Muscle of leg (tissue), 3 donors: ENCODE measurements at regions not wholly inside any gene's neighbourhood (a gene's known extent, or its start where the extent isn't known, plus 50 kb on each side); places are given as distances from the start of the nearest gene placed in this dataset.

Experiments
- DNase-seq: peaks from one replicate; pipeline ENCODE4 v3.0.0; 2013
- H3K27ac ChIP-seq: one replicate; pipeline ENCODE4 v1.5.1; 2013; ENCODE audit warnings: mild to moderate bottlenecking, low read length, control low read depth
- H3K27me3 ChIP-seq: one replicate; pipeline ENCODE4 v1.6.1; 2013; ENCODE audit warnings: low read length; ENCODE audit not compliant: control insufficient read depth, insufficient read depth
- H3K36me3 ChIP-seq: one replicate; pipeline ENCODE4 v1.6.1; 2013; ENCODE audit warnings: low read length; ENCODE audit not compliant: control insufficient read depth, insufficient read depth
- H3K4me1 ChIP-seq: one replicate; pipeline ENCODE4 v1.6.1; 2013; ENCODE audit warnings: low read length; ENCODE audit not compliant: control insufficient read depth, insufficient read depth
- H3K4me3 ChIP-seq: one replicate; pipeline ENCODE4 v1.5.1; 2013; ENCODE audit warnings: low read length, control low read depth
- H3K9me3 ChIP-seq: replicated peaks from 2 replicates; pipeline ENCODE4 v1.6.1; 2013; ENCODE audit warnings: low read depth, low read length; ENCODE audit not compliant: control insufficient read depth
- WGBS: methylation state at CpG from one replicate; pipeline ENCODE4 v1.1.5; 2013; ENCODE audit warnings: missing lambda C conversion rate; ENCODE audit not compliant: insufficient coverage; 5-methylcytosine and 5-hydroxymethylcytosine counted together

- Histone ChIP-seq H3K4me3 (no peak overlapping the region), H3K4me1 (no peaks in the 10 kb centered on the region), H3K36me3 (no peaks in the 10 kb centered on the region), H3K27me3 (peaks cover 3% of the 10 kb centered on the region), H3K9me3 (peaks cover 3% of the 10 kb centered on the region), H3K27ac (no peak overlapping the region)
- no peak for DNase-seq
- 31% methylated on average over 3 of the region's 8 CpGs for WGBS
Observed at GRCh38 chr7:3150027-3150426, 106.4 kb upstream of the CARD11 start.

GRCh38 chr7:3151784-3152183 lies 108.1 kb upstream of the CARD11 start:
- peaks cover 3% of the 10 kb centered on the region for H3K27me3 ChIP-seq
- 92% methylated on average over 2 of the region's 7 CpGs for WGBS
- H3K4me1 ChIP-seq: no peaks in the 10 kb centered on the region
- H3K4me3 ChIP-seq: no peak overlapping the region
- no peak overlapping the region for H3K27ac ChIP-seq
- DNase-seq: no peak
- H3K9me3 ChIP-seq: peaks cover 5% of the 10 kb centered on the region
- no peaks in the 10 kb centered on the region for H3K36me3 ChIP-seq

GRCh38 chr7:3152714-3153113 lies 109.0 kb upstream of the CARD11 start:
- 100% methylated on average over 3 of the region's 7 CpGs for WGBS
- Histone ChIP-seq H3K9me3 (peaks cover 5% of the 10 kb centered on the region), H3K27me3 (peaks cover 8% of the 10 kb centered on the region), H3K36me3 (no peaks in the 10 kb centered on the region), H3K27ac (no peak overlapping the region), H3K4me1 (peaks cover 4% of the 10 kb centered on the region), H3K4me3 (no peak overlapping the region)
- no peak for DNase-seq

- no peak overlapping the region for H3K4me3 ChIP-seq
- no peaks in the 10 kb centered on the region for H3K36me3 ChIP-seq
- H3K27ac ChIP-seq: no peak overlapping the region
- no peak for DNase-seq
- peaks cover 12% of the 10 kb centered on the region for H3K27me3 ChIP-seq
- H3K9me3 ChIP-seq: peaks cover 5% of the 10 kb centered on the region
- WGBS: no CpG with 5 or more reads among the region's 6 CpGs
- peaks cover 8% of the 10 kb centered on the region for H3K4me1 ChIP-seq
Observed at GRCh38 chr7:3153118-3153517, 109.5 kb upstream of the CARD11 start.

GRCh38 chr7:3154317-3154716 lies 110.7 kb upstream of the CARD11 start:
- no peak for DNase-seq
- 96% methylated on average over 5 of the region's 5 CpGs for WGBS
- no peaks in the 10 kb centered on the region for H3K36me3 ChIP-seq
- H3K9me3 ChIP-seq: peaks cover 5% of the 10 kb centered on the region
- no peak overlapping the region for H3K27ac ChIP-seq
- peaks cover 14% of the 10 kb centered on the region for H3K4me1 ChIP-seq
- no peak overlapping the region for H3K4me3 ChIP-seq
- H3K27me3 ChIP-seq: peaks cover 13% of the 10 kb centered on the region

GRCh38 chr7:3154881-3155494 lies 111.3 kb upstream of the CARD11 start:
- Histone ChIP-seq H3K27ac (no peak overlapping the region), H3K9me3 (peaks cover 5% of the 10 kb centered on the region), H3K4me1 (peaks cover 14% of the 10 kb centered on the region), H3K27me3 (peaks cover 13% of the 10 kb centered on the region), H3K36me3 (no peaks in the 10 kb centered on the region), H3K4me3 (no peak overlapping the region)
- 20% methylated on average over 1 of the region's 7 CpGs for WGBS
- no peak for DNase-seq

GRCh38 chr7:3156508-3156907 lies 112.8 kb upstream of the CARD11 start:
- Histone ChIP-seq H3K27ac (no peak overlapping the region), H3K9me3 (peaks cover 5% of the 10 kb centered on the region), H3K27me3 (peaks cover 13% of the 10 kb centered on the region), H3K4me3 (no peak overlapping the region), H3K4me1 (peaks cover 14% of the 10 kb centered on the region), H3K36me3 (no peaks in the 10 kb centered on the region)
- no peak for DNase-seq
- 91% methylated on average over 3 of the region's 9 CpGs for WGBS

- H3K9me3 ChIP-seq: peaks cover 5% of the 10 kb centered on the region
- H3K4me1 ChIP-seq: peaks cover 14% of the 10 kb centered on the region
- H3K36me3 ChIP-seq: no peaks in the 10 kb centered on the region
- peaks cover 11% of the 10 kb centered on the region for H3K27me3 ChIP-seq
- WGBS: 20% methylated on average over 14 of the region's 20 CpGs
- H3K27ac ChIP-seq: peak overlapping the region; percentile 62
- peak; percentile 53 for DNase-seq
- peak overlapping the region; percentile 15 for H3K4me3 ChIP-seq
Observed at GRCh38 chr7:3157566-3158287, 114.1 kb upstream of the CARD11 start.

- peak; percentile 89 for DNase-seq
- 28% methylated on average over 6 of the region's 11 CpGs for WGBS
- H3K27ac ChIP-seq: peak overlapping the region; percentile 69
- no peaks in the 10 kb centered on the region for H3K36me3 ChIP-seq
- peaks cover 10% of the 10 kb centered on the region for H3K27me3 ChIP-seq
- peak overlapping the region; percentile 15 for H3K4me3 ChIP-seq
- peaks cover 5% of the 10 kb centered on the region for H3K9me3 ChIP-seq
- H3K4me1 ChIP-seq: peaks cover 14% of the 10 kb centered on the region
Observed at GRCh38 chr7:3158341-3158760, 114.7 kb upstream of the CARD11 start.

GRCh38 chr7:3159039-3159438 lies 115.4 kb upstream of the CARD11 start:
- 43% methylated on average over 1 of the region's 4 CpGs for WGBS
- no peaks in the 10 kb centered on the region for H3K36me3 ChIP-seq
- peaks cover 5% of the 10 kb centered on the region for H3K9me3 ChIP-seq
- peak overlapping the region; percentile 69 for H3K27ac ChIP-seq
- H3K4me1 ChIP-seq: peaks cover 14% of the 10 kb centered on the region
- no peak overlapping the region for H3K4me3 ChIP-seq
- DNase-seq: no peak
- H3K27me3 ChIP-seq: peaks cover 10% of the 10 kb centered on the region
